ENCODE measurements at regions not wholly inside any gene's neighbourhood (a gene's known extent, or its start where the extent isn't known, plus 50 kb on each side); places are given as distances from the start of the nearest gene placed in this dataset.

- Mint-ChIP-seq H3K9me3 (no peaks in the 10 kb centered on the region), H3K4me3 (no peak overlapping the region), H3K36me3 (ENCODE audit: low read depth) (no peaks in the 10 kb centered on the region), H3K4me1 (peaks cover 6% of the 10 kb centered on the region), H3K27me3 (ENCODE audit: insufficient read depth) (peaks cover 39% of the 10 kb centered on the region), H3K27ac (no peak overlapping the region)
- Histone ChIP-seq H3K27me3 (ENCODE audit: control insufficient read depth, insufficient read depth, low read length, poor library complexity, severe bottlenecking) (peaks cover 4% of the 10 kb centered on the region), H3K9ac (ENCODE audit: extremely low read depth, low read length, poor library complexity, severe bottlenecking) (no peak overlapping the region), H3K4me1 (ENCODE audit: control insufficient read depth, insufficient read depth, low read length) (no peaks in the 10 kb centered on the region), H3K27ac (ENCODE audit: low read depth, low read length) (no peak overlapping the region), H3K9me3 (ENCODE audit: control insufficient read depth, low read length) (no peaks in the 10 kb centered on the region), H3K4me3 (ENCODE audit: low read length) (no peak overlapping the region), H3K36me3 (ENCODE audit: control insufficient read depth, insufficient read depth, low read length) (no peaks in the 10 kb centered on the region)
- WGBS, 2 experiments (ENCODE audit: insufficient coverage in 1 of 2, insufficient read length in 1 of 2), result 91% methylated on average over 2 of the region's 2 CpGs; no CpG with 5 or more reads in 1 of the 2 experiments
- TF ChIP-seq, protein P1, sequence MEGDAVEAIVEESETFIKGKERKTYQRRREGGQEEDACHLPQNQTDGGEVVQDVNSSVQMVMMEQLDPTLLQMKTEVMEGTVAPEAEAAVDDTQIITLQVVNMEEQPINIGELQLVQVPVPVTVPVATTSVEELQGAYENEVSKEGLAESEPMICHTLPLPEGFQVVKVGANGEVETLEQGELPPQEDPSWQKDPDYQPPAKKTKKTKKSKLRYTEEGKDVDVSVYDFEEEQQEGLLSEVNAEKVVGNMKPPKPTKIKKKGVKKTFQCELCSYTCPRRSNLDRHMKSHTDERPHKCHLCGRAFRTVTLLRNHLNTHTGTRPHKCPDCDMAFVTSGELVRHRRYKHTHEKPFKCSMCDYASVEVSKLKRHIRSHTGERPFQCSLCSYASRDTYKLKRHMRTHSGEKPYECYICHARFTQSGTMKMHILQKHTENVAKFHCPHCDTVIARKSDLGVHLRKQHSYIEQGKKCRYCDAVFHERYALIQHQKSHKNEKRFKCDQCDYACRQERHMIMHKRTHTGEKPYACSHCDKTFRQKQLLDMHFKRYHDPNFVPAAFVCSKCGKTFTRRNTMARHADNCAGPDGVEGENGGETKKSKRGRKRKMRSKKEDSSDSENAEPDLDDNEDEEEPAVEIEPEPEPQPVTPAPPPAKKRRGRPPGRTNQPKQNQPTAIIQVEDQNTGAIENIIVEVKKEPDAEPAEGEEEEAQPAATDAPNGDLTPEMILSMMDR (conservative IDR thresholded peaks at IDR 0.05), result no peak
- DNase-seq, result no peak
Measured at GRCh38 chr4:82216219-82216618, 157.6 kb downstream of the HNRNPD start.

GRCh38 chr4:82215800-82216199 lies 158.0 kb downstream of the HNRNPD start:
- H3K4me3 ChIP-seq (ENCODE audit: low read length), result no peak overlapping the region
- H3K27me3 Mint-ChIP-seq (ENCODE audit: insufficient read depth), result peaks cover 39% of the 10 kb centered on the region
- H3K4me3 Mint-ChIP-seq, result no peak overlapping the region
- no peaks in the 10 kb centered on the region for H3K9me3 Mint-ChIP-seq
- H3K9ac ChIP-seq (ENCODE audit: extremely low read depth, low read length, poor library complexity, severe bottlenecking), result no peak overlapping the region
- no peaks in the 10 kb centered on the region for H3K4me1 ChIP-seq (ENCODE audit: control insufficient read depth, insufficient read depth, low read length)
- H3K27ac ChIP-seq (ENCODE audit: low read depth, low read length), result no peak overlapping the region
- peaks cover 4% of the 10 kb centered on the region for H3K27me3 ChIP-seq (ENCODE audit: control insufficient read depth, insufficient read depth, low read length, poor library complexity, severe bottlenecking)
- H3K36me3 ChIP-seq (ENCODE audit: control insufficient read depth, insufficient read depth, low read length), result no peaks in the 10 kb centered on the region
- no peak for DNase-seq
- no peaks in the 10 kb centered on the region for H3K36me3 Mint-ChIP-seq (ENCODE audit: low read depth)
- H3K27ac Mint-ChIP-seq, result no peak overlapping the region
- TF ChIP-seq, protein P1 (conservative IDR thresholded peaks at IDR 0.05), result no peak
- H3K4me1 Mint-ChIP-seq, result peaks cover 6% of the 10 kb centered on the region
- no peaks in the 10 kb centered on the region for H3K9me3 ChIP-seq (ENCODE audit: control insufficient read depth, low read length)

DNA sequence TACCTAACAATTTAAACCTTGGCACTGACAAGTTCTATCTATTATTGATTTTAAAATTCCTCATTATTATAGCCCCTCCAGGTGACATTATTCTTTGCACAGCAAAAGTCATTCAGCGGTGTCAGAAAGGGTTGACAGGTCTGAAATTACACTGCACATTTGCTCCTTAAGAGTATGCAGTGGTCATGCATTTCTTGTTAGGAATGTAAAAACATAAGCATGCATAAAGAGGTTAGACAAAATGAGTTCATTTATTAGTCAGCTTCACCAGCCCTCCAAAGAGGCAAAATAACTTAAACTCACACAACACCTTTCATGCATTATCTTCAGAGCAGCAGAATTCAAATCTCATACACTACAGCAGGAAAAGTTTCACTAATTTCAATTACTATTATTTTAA lies 158.8 kb downstream of the HNRNPD start:
- Mint-ChIP-seq H3K27me3 (ENCODE audit: insufficient read depth) (peaks cover 37% of the 10 kb centered on the region), H3K4me3 (no peak overlapping the region), H3K4me1 (peaks cover 6% of the 10 kb centered on the region), H3K9me3 (no peaks in the 10 kb centered on the region), H3K36me3 (ENCODE audit: low read depth) (no peaks in the 10 kb centered on the region), H3K27ac (no peak overlapping the region)
- Histone ChIP-seq H3K27me3 (ENCODE audit: control insufficient read depth, insufficient read depth, low read length, poor library complexity, severe bottlenecking) (peaks cover 4% of the 10 kb centered on the region), H3K36me3 (ENCODE audit: control insufficient read depth, insufficient read depth, low read length) (no peaks in the 10 kb centered on the region), H3K9ac (ENCODE audit: extremely low read depth, low read length, poor library complexity, severe bottlenecking) (no peak overlapping the region), H3K4me1 (ENCODE audit: control insufficient read depth, insufficient read depth, low read length) (no peaks in the 10 kb centered on the region), H3K4me3 (ENCODE audit: low read length) (no peak overlapping the region), H3K9me3 (ENCODE audit: control insufficient read depth, low read length) (no peaks in the 10 kb centered on the region), H3K27ac (ENCODE audit: low read depth, low read length) (no peak overlapping the region)
- TF ChIP-seq, protein P1 (conservative IDR thresholded peaks at IDR 0.05), result no peak
- WGBS, 2 experiments (ENCODE audit: insufficient coverage in 1 of 2, insufficient read length in 1 of 2), result 100% methylated on average over 1 of the region's 1 CpG; no CpG with 5 or more reads in 1 of the 2 experiments
- DNase-seq, result no peak
